ENCODE measurements at regions not wholly inside any gene's neighbourhood (a gene's known extent, or its start where the extent isn't known, plus 50 kb on each side); places are given as distances from the start of the nearest gene placed in this dataset.

DNA sequence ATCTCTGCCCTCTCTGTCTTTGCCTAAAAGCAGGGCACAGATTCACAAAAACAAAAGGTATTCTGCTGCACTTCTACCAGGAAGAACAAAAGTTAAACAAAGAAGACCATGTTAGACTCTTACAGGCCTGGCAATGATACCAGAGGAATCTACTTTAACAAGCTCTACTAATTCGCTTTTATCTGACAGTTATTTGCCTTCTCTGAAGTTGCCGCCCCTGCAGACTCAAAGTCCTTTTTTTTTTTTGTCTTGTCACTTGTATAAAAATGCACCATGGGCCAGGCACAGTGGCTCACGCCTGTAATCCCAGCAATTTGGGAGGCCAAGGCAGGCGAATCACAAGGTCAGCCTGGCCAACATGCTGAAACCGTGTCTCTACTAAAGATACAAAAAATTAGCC is 176.5 kb upstream of the UBL3 start:
- DNase-seq: no peak

DNA sequence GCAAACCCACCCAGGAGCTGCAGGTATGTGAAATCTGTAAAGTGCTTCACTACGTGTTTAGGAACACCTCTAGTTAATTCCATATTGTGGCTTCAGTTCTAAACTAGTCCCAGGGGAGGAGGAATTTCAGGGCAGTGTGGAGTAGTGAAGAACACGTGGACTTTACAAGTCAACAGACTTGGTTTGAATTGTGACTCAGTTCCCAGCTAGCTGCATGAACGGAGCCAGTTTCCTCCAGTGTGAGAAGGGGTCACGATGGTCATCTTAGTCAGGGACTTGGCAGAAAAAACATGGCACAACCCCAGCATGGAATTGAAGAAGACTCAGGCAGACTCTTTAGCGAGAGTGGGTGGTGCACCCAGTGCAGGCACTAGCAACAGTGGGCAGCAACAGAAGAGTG is 175.7 kb upstream of the UBL3 start:
- DNase-seq: no peak

DNA sequence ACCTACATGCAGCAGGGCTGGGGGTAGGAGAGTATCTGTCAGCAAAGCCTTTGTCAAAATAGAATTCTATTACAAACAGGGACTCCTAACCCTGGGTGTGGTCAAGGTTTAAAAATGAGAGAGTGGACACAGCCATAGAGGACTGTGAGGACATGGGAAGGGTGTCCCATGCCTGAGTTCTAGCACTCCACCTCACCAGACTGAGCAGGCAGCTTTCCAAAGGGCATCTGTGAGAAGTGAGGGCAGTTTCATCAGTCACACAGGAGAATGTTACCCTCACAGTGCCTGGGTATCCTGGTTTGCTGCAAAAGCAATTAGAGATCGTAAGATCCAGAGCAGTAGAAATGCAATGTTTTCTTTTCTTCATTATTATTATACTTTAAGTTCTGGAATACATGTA is 174.9 kb upstream of the UBL3 start:
- no peak for DNase-seq

DNA sequence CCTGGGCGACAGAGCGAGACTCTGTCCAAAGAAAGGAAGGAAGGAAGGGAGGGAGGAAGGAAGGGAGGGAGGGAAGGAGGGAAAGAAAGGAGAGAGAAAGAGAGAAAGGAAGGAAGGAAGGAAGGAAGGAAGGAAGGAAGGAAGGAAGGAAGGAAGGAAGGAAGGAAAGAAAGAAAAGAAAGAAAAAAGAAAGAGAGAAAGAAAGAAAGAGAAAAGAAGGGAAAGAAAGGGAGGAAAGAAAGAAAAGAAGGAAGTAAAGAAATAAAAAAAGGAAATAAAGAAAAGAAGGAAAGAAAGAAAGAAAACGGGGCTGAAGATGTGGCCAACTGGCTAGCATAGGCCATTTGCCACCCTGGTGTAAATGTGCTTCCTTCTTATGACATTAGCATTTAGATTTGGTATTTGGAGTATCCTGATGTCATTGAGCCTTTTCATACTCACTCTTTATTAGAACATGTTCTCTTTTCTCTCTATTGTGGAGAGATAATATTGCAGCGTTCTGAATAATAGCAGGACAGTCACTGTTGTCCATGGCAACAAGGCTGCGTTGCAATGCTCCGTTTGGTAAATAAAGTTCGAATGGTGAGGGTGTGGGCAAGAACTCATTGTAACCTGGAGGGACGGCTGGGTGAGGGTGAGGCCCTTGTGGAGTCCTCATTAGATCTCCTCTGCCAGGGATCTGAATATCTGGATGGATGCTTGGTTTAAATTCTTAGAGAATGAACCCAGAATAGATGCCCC is 173.9 kb upstream of the UBL3 start:
- DNase-seq: no peak

DNA sequence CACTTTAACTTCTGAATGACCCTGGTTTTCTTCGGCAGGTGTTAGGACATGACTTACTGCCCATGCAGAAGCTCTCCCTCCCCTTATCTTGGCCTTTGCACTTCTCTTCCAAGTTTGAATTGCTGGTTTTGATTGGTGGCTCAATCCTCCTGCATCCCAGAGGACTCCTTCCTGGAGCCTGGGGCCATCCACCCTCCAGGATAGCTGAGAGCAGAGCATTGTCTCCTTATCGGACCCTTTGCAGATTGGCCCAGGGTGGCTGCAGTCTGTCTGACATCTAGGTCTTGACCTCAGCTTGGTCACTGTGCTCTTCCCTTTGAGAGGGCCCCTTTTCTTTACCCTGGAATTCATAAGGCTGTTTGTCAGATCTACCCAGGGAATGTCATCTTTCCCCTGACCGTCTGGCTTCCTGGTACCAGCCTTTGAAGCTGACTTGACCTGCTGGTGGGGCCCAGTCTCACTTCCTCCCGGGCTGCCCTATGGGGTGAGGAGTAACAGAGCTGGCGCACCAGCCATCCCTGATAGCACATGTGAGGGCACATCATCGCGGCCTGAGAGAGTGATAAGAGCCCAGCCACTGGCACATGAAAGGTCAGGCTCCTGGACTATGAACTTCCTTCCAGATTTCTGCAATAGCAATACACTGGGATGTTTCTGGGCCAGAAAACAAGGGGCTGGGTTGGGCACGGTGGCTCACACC is 172.9 kb upstream of the UBL3 start:
- DNase-seq: no peak

DNA sequence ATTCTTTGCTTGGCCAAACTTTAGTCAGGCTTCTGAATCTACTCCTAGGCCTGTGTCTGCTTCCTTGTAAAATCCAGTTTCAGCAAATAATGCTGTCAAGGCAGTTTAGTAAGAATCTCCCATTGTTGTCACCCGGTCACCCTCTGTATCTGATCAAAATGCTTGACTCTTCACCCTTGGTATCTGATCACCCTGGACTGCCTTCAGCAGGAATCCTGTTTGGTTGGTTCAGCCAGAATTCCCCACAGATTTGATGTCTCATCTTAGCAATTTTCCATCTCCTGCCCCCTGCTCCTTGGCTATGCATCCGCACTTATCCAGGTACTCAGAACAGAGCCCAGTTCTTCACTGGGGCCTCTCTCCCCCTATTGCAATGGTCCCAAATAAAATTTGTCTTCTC is 172.4 kb upstream of the UBL3 start:
- DNase-seq: no peak

DNA sequence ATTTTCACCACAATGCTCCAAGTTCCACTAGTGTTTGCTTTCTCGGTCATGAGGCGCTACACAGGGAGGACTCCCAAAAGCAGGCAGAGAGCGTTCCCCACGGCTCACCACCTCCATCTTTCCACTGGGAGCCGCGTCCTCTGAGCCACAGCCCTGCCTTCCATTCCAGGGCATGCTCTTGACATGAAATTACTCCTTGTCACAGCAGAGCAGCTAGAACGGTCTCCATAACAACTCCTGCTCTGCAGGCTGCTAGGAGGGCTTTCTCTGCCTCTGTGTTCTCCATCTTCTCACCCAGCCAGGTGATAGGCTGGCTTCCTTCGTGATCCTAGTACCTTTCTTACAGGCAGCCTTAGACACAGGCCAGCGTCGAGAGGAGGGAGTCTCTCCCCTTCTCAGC is 171.8 kb upstream of the UBL3 start:
- no peak for DNase-seq

DNA sequence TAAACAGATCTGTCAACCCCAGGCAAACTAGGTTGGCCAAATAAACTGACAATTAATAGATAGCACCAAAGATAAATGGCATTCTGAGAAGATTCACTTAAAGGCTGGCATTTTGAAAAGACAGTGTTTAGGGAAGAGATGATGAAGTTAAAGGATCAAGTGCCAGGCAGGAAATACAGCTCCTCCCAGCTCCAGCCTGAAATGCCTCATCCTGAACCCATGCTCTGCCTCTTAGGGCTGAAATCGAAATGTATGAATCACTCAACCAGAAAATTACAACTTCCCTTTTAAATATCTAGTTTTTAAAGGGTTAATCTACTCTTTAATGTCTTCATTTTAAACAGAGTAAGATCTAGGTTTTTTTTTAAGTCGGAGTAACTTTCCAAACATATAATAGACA is 171.2 kb upstream of the UBL3 start:
- no peak for DNase-seq

DNA sequence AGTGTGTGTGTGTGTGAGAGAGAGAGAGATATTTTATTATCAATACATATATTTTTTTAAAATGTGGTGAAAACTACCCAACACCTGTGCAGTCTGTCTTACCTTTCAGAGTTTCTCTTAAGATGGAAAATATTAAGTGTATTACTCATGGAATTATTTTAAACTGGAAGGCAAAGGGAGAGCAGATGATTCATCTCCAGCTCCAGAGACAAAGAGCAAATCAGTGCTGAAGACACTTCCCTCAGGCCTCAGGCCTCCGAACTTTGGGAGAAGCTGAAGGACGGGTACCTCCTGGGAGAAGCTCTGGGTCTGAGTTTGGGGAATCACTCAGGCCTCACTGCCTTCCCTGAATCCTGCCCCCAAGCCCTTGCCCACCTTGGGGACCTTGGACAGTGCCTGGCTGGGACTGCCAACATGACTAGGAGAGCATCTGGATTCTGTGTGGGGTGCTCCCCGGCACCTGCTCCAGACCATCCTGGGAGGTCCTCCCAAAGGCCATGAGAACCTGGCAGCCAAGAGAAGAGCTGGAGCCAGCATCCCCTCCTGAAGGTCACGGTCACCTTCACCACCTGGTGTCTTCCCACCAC is 170.4 kb upstream of the UBL3 start:
- DNase-seq: no peak

DNA sequence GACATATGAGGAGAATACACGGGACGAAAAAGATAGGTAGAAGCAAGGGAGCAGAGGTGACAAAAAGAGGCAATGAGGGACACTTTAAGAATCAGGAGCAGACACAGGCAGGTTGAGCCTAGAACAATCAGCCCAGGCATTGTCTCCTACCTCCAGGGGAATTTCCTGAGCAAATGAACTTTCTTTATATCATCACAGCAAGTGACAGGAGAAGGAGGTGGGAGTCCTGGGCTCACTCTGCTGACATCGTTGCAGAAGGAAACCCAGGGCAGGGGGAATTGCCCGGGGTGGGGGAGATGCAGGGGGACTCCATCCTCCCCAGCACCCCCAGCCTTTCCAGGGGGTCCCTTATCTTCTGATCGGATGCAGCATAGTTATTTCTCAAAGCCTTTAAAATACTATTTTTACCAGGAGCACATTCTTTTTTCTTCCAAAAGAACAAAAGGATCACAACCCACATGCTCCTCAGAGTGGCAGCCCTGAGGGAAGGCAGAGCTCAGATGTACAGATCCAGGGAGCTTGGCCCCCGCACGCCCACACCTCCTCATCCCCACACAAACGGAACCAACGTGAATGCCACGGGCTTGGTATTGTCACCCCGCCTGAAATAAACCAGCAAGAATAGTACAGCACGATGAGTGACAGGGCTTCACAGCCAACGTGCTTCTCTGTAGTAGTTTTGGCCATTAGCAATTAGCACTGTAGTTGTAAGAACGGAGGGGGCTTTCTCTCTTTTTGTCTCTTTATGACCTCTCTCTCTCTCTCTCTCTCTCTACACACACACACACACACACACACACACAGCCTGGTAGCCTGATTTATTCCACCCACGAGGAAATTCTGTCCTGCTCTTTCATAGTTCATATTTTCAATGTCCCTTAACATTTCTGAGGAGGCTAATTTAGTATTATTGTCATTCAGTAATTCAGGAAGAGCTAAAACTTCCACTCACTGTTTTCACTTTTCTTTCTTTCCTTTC is 169.5 kb upstream of the UBL3 start:
- DNase-seq: no peak

DNA sequence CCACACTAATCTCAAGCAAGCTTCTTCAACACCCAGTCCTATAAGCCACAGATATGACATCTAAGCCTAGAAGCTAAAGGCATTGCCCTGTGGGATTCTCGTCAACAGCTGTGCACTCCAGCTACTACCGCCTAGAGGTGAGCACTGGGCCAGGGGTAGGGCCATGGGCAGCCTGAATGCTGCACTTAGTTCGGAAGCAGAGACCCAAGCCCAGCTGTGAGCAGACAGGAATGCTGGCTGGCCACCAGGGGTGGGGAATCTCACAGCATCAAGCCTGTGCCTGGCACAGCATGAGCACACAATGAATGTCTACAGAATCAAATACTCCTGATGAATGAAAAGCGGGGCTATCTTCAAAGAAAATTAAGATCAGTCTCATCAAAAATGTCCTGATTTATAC is 167.5 kb upstream of the UBL3 start:
- no peak for DNase-seq

DNA sequence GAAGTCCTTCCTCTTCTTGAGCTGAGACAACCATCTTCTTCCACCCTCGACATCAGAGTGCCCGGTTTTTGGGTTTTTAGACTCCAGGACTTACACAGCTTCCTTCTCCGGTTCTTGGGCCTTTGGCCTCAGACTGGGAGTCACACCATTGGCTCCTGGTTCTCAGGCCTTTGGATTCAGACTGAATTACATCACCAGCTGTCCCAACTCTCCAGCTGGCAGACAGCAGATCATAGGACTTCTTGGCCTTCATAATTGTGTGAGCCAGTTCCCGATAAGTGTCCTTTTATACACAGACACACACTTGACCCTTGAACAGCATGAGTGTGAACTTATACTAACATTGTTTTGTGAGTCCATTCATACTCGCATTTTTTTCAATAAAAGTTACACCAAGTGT is 166.0 kb upstream of the UBL3 start:
- no peak for DNase-seq

DNA sequence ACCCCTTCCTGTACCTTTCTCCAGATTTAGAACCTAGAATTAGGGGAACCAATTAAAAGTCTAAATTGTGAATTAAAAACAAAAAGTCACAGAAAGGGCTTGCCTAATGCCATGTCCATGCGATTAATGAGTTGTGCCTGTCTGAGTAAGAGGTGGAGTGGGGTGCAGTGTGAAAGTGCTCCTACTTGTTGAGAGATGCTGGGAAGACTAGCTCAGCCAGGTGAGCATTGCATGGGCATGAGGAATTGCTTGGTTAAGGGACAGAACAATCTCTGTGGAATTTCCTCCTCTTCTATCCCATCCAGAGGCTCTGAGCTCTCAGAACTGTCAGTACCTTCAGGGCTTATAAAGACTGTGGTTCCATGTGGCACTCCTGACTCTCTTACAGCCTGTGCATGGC is 159.0 kb upstream of the UBL3 start:
- DNase-seq: no peak

DNA sequence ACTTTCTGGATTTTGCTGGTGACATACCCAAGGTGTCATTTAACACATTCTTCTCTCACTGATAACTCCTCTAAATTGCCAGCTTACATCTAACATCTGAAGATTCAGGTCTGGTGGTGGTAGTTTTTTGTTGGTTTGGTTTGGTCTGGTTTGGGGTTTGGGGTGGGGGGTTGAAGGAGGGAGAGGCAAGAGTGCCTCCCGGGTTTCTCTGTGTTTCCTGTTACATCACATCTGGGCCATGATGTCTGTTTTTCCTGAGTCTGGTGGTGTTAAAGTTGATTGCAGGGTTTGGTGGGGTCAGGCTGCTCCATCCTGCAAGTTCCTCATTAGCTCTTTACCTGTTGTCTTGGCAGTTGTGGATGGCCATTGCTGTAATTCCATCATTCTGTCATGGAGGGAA is 155.8 kb upstream of the UBL3 start:
- DNase-seq: no peak

DNA sequence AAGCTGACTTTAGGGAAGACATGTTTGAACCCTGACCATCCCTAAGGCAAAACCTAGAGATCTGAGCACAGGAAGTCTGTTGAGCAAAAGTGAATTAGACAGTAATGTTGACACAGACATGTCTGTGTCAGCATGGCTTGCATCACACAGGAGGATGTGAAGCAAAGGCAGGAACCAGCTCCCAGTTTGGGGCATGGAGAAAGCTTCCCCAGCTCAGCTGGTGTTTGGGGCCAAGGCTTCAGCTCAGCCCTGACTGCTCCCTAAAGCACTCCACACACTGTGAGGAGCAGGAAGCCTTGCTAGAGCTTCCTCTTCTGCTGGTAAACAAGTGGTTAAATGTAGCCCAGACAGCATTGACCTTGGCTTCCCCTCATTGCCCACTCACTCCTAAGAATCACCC is 153.8 kb upstream of the UBL3 start:
- DNase-seq: no peak

DNA sequence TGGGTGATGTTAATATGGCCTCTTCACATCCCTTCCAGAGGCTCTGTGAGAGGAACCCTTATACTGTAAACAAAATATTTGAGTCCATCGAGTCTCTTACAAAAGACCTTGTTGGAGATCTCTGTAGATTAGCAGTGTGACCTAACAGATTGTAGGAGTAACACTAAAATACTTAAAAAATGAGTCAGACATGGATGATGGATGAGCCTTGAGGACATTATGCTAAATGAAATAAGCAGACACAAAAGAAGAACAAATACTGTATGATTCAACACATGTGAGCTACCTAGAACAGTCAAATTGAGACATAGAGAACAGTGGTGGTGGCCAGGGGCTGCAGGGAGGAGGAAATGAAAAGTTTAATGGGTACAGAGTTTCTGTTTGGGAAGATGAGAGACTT is 152.2 kb upstream of the UBL3 start:
- no peak for DNase-seq

DNA sequence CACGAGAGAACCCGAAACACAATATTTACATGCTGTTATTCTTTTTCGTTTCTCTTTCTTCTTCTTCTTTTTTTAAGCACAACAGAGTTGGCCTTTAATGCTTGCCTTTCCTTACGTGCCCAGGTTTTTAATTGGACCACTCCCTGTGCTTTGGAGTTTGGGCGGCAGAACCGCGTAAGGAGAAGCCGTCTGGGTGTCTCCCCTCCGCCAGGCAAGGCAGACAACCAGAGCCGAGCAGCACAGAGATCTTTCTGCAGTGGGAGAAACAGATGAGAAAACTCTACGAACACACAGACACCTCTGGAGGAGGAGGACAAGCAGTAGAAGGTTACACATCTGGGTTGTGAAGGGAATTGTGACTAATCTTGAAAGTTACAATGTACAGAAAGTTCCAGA is 150.0 kb upstream of the UBL3 start:
- no peak for DNase-seq

DNA sequence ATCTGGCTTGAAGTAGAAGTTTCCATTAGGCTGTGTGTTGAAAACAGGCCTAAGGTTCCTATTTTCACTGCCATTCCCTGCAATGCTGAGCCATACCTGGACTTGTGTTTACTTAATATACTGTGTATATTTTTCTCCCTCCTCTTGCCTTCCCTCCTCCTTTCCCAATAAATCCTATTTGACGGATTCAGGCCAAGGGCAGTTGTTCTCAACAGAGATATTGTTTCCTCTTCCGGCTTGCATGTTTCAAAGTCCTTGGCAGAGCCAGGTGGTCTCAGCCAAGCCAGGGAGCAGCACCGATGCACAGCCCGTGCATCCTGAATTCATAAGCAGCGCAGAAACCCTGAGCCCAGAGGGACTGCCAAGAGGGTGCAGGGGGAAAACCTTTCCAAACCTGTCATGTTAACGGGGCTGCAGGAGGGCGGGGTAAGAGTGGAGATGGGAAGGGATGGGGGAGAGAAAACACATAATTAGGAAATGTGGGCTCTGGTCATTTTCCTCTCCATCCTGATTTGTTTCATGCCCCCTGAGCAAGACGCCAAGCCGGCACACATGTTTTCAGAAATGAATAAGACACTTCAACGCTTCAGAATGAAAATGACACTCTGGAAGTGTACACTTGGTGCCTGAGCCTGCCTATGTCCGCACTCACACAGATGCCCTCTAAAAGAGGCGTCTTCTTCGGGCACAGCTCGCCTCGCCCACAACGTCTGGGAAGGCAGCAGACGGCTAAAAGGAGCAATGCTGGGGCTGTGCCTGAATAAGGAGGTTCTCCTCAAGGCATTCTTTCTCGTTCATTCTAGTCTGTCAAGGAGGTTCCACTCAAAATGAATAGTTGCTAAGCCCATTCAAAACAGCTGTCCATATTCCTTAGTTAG is 149.3 kb upstream of the UBL3 start:
- no peak for DNase-seq

DNA sequence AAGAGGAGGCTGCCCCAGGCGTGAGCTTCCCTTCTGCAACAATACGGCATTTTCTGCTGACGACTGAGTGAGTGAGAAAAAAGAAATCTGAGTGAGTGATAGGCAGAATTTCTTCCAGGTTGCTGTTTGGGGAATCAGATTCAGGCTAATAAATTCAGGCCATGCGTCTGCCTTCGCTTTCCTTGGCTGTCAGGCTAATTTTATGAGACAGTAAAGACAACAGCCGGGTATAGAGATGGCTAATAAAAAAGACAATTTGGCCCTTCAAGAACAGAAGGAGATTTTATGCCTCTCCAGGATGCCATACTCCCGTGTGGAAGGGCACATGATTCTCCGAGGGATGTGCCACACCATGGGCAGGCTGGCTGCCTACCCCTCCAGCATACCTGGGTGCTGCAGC is 145.9 kb upstream of the UBL3 start:
- no peak for DNase-seq

DNA sequence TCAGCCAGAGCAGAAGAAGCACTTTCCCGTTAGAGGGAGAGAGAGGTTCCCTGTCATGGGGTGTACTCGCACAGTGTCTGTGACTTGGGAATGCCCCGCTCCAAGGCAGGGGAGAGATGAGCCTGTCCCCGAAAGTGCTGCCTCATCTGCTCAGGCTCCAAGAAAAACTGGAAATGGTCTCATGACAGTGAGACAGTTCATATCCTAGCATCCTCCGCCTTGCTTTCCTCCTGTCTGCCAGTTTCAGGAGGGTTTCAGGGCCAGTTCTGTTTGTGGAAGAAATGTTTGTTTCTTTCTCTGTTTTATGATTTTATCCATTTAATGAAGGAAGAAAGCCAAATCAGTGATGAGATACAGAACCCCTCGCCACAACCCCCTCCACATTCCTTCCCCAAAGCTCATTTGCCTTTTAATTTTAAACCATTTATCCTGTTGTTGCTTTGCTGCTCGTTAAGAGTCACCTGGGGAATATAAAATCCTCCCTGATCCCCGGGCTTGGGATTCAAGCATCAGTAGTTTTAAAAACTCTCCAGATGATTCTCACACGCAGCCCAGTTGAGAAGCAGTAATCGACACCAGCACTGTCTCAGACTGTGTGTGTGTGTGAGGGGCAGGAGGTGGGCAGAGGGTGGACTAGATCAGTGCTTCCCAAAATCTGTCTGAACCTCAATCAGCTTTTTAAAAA is 144.6 kb upstream of the UBL3 start:
- no peak for DNase-seq

DNA sequence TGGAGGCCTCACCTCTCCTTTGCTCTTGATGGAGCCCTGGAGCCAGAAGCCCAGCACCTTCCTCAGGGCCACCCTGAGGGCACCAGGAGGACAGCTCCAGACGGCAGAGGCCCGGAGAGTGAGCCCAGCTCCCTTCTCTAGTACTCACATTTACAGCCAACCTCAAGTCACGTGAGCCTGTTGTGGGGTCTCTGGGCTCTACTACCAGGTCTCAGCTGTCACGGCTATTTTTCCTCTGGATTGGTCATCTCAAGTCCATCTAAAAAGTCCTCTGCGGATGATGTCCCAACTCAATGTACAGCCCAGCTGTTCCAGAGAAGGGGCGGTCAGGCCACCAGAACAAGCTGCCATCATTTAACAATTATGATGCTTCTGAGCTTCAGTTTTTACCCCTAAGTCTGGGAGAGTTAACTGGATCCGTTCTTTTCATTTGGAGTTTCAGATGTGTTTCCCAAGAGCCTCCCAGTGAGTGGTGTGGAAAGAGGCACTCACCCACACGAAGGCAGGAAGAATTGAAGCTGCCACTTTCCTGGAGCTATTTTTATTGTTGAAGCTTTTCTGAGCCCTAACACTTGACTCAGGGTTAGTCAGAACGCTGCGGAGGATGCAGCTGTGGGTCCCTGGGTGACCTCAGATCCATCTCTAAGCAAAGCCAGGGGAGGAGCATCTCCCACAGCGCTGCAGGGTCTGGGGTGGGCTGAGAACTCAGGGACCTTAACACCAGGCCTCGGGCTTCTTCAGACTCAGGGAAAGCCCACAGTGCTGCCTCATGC is 143.5 kb upstream of the UBL3 start:
- DNase-seq: no peak
